ENCODE measurements at regions not wholly inside any gene's neighbourhood (a gene's known extent, or its start where the extent isn't known, plus 50 kb on each side); places are given as distances from the start of the nearest gene placed in this dataset.

DNA sequence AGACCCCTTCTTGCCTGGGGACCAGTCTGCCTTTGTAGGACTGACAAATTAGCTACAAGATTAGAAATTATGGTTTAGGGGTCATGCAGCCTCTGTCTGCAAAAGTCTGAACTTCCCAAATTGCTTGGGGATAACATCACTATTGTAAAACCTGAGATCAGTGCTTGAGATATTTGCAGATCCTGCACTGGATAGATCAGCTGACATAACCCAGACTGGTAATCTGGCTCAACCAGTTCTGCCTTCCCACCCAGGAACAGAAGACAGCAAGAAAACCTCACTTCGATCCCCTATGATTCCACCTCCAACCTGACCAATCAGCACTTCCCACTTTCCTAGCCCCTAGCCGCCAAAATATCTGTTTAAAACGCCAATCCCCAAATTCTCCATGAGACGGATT lies 202.8 kb upstream of the DIAPH2 start:
- TF ChIP-seq, protein P1, sequence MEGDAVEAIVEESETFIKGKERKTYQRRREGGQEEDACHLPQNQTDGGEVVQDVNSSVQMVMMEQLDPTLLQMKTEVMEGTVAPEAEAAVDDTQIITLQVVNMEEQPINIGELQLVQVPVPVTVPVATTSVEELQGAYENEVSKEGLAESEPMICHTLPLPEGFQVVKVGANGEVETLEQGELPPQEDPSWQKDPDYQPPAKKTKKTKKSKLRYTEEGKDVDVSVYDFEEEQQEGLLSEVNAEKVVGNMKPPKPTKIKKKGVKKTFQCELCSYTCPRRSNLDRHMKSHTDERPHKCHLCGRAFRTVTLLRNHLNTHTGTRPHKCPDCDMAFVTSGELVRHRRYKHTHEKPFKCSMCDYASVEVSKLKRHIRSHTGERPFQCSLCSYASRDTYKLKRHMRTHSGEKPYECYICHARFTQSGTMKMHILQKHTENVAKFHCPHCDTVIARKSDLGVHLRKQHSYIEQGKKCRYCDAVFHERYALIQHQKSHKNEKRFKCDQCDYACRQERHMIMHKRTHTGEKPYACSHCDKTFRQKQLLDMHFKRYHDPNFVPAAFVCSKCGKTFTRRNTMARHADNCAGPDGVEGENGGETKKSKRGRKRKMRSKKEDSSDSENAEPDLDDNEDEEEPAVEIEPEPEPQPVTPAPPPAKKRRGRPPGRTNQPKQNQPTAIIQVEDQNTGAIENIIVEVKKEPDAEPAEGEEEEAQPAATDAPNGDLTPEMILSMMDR (IDR thresholded peaks at IDR 0.05): no peak
- TF ChIP-seq POLR2AphosphoS5 (IDR thresholded peaks at IDR 0.05) (no peak), POLR2A (IDR thresholded peaks at IDR 0.05) (no peak)

Measured in breast epithelium (tissue), 3 donors.